Ovary (tissue), 3 donors: ENCODE measurements at regions not wholly inside any gene's neighbourhood (a gene's known extent, or its start where the extent isn't known, plus 50 kb on each side); places are given as distances from the start of the nearest gene placed in this dataset.

ENCODE experiments used
- EP300 ChIP-seq: sonication (generic); formaldehyde crosslinking; IDR thresholded peaks from one replicate; pipeline ENCODE4 v1.6.1; 2017; ENCODE audit warnings: antibody characterized with exemption
- POLR2A ChIP-seq: fragments of 450-650 bp; IDR thresholded peaks from one replicate; pipeline ENCODE4 v1.6.1; 2017; ENCODE audit warnings: antibody characterized with exemption, mild to moderate bottlenecking, moderate library complexity
- TF ChIP-seq, protein P1 (sequence below), 3 donors: fragments of 450-650 bp in 2 of 3; fragments of 200-600 bp in 1 of 3; IDR thresholded peaks; one replicate each; pipeline versions ENCODE4 v1.5.1 to v1.8.0; 2016 to 2022; ENCODE audit warnings: antibody characterized with exemption in 3 of 3, mild to moderate bottlenecking in 1 of 3
- donor health status: DM: no; HTN: no; CAD: no.

DNA sequence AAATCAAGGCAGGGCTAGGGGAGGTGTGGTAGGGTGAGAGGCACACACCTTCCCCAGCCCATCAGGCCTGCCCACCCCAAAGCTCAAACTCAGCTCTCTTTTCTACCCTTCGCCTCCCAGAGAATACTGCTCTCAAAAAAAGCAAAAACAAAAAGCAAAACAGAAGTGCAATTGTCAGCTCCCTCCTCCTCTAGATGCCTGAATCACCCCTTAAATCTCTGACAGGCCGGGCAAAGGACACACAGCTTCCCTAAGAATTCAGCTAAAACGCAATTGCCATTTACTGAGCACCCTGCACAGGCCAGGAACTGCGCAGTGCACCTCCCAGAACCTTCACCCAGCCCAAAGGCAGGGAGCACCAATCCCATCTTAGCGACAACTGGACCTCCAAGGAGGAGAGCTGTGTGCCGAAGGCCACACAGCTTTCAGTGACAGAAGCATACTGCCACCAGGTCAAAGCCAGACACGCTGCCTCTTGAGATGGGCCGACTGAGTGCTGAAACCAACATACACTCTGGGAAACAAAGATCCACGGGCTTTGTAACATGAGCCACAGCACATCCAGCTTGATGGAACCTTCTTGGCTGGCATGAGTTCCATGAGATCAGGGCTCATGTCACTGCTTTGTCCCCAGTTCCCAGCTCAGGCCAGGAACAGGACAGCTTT is 53.4 kb upstream of the STXBP1 start:
- no peak for TF ChIP-seq EP300
- no peak for TF ChIP-seq POLR2A
- TF ChIP-seq, protein P1, sequence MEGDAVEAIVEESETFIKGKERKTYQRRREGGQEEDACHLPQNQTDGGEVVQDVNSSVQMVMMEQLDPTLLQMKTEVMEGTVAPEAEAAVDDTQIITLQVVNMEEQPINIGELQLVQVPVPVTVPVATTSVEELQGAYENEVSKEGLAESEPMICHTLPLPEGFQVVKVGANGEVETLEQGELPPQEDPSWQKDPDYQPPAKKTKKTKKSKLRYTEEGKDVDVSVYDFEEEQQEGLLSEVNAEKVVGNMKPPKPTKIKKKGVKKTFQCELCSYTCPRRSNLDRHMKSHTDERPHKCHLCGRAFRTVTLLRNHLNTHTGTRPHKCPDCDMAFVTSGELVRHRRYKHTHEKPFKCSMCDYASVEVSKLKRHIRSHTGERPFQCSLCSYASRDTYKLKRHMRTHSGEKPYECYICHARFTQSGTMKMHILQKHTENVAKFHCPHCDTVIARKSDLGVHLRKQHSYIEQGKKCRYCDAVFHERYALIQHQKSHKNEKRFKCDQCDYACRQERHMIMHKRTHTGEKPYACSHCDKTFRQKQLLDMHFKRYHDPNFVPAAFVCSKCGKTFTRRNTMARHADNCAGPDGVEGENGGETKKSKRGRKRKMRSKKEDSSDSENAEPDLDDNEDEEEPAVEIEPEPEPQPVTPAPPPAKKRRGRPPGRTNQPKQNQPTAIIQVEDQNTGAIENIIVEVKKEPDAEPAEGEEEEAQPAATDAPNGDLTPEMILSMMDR (IDR thresholded peaks at IDR 0.05) = no peak
